HG03060 (cell line): ENCODE measurements at regions not wholly inside any gene's neighbourhood (a gene's known extent, or its start where the extent isn't known, plus 50 kb on each side); places are given as distances from the start of the nearest gene placed in this dataset.
"Not testable (repeated sequence)": the region's sequence is repeated elsewhere in the genome, so short reads cannot be mapped to it uniquely, and the experiment has no call there.

Experiments used
- ATAC-seq: cut with Tn5 transposase; IDR thresholded peaks from one replicate; pipeline ENCODE4 v1.9.1; 2021; ENCODE audit warnings: low read depth, moderate number of reproducible peaks; ENCODE audit not compliant: unreplicated experiment

DNA sequence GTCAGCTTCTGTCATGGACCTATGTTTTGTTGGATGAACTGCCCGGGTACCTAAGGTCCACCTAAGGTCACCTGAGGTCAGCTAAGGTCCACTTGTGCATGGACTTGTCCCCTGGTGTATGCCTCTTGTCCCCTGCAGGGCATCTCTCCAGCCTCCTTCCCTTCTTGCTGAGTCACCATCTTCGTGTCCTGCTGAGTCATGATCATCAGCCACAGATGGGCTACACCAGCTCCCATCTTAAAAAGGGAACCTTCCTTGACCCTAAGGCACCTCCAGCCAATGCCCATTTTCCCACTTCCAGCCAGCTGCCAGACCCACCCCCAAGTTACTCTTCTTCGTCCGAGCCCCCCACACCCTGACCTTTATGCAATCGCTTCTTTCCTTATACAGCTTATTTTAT lies 544.9 kb downstream of the TBC1D22A start:
- no peak for ATAC-seq

DNA sequence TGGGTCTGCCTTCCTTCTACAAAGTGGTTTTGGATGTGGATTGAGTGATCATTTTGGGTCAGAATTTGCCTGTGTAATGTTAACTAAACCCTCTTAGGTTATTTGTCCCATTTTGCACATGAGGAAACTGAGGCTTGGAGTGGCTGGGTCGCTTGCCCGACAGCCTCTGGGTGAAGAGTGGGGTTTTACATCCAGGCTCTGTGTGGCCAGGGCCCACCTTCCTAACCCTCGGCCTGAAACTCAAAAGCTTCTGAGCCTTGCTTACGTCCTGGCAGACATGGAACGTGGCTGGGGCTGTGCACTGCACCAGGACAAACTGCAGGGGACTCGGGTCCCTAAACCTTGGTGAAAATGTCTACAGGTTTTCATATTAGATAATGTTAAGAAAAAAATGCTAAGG lies 542.4 kb downstream of the TBC1D22A start:
- no peak for ATAC-seq

DNA sequence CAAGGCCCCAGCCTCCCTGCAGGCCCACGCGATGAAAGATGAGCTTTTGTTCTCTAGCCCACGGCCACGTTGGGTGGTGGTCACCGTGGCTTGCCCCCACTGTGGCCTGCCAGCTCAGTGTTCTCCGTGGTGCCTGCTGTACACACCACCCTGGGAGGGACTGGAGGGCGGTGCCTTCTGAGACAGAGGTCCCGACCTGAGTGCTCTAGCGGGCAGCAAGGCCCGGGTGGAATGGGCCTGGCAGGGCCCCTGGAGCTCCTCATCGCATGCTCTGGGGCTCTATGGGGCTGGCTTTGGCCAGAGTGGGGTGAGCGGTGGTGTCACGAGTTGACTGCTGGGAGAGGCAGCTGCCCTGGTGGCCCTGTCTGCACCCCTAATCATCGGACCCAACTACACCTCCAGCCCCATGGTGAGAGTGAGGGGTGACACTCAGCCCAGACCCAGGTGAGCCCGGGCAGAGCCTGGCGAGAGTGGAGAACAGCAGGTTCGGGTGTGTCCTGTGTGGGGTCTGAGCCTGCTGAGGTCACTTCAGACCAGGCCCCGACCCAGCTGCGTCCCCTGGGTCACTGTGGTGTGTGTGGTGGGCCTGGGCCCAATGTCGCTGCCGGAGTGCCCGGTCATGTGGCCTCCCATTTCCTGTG lies 541.9 kb downstream of the TBC1D22A start:
- ATAC-seq = no peak

DNA sequence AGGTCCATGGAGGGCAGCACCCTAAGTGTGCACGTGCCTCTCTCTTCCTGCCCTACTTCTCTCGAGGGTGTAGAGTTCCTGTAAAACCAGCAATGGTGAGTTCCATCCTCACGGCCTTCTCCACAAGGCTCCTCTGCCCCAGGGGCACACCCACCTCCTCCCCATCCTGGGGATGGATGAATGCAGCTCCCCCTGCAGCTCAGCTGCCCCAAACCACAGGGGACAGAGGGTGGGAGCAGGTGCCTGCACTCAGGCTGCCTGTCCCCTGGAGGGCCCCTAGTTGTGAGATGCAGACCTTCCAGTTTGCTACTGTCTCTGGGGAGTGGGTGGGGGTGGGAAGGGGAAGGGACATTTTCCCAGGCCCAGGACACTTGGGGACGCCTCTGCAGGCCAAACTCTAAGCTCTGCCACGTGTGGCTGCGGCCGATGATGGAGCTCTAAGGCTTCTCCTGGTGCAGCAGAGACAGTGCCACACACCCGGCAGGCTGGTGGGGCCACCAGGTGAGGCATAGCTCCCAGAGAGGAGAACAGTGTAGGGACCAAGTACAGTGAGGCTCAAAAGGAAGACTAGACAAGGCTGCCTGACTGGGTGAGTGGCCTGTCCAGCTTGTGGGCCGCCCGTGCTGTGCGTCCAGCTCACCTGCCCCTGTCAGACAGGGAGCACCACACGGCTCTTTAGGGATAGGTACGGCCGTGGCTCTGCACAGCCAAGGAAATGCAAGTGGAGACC lies 540.9 kb downstream of the TBC1D22A start:
- ATAC-seq = no peak

DNA sequence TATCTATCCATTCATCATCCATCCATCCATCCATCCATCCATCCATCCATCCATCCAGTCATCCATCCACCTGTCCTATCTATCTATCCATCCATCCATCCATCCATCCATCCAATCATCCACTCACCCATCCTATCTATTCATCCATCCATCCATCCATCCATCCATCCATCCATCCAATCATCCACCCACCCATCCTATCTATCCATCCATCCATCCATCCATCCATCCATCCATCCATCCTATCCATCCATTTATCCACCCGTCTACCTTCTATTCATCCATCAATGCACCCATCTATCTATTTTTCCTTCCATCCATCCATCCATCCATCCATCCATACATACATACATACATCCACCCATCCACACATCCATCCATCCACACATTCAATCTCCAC lies 540.1 kb downstream of the TBC1D22A start:
- ATAC-seq = not testable (repeated sequence)

DNA sequence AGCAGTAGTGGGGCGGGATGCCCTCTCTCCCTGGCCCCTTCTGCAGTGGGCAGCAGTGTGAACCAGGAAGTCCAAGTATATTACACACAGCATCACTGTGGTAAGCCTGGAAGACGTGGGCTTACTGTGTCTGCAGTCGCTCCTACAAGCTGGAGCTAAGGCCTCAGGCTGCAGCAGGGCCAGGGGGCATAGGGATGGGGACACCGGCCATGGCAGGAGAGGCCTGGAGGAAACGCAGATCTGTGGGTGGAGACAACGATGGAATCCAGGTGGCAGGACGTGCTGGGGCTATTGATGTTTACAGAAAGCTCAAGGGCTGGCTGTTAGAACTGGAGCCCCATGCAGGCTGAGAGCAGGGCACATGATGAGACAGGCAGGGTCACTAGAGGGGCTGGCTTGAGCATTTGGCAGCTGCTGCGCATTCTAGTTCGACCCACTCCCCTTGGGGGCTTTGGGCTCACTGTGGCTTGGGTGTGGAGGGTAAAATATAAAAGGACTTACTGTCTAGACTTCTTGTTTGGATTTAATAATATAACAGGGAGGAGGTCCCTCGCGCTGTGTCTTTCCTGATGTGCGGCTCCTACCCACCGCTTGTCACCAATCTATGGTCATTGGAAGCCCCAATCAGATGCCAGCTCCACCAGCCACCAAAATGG lies 539.5 kb downstream of the TBC1D22A start:
- no peak for ATAC-seq

DNA sequence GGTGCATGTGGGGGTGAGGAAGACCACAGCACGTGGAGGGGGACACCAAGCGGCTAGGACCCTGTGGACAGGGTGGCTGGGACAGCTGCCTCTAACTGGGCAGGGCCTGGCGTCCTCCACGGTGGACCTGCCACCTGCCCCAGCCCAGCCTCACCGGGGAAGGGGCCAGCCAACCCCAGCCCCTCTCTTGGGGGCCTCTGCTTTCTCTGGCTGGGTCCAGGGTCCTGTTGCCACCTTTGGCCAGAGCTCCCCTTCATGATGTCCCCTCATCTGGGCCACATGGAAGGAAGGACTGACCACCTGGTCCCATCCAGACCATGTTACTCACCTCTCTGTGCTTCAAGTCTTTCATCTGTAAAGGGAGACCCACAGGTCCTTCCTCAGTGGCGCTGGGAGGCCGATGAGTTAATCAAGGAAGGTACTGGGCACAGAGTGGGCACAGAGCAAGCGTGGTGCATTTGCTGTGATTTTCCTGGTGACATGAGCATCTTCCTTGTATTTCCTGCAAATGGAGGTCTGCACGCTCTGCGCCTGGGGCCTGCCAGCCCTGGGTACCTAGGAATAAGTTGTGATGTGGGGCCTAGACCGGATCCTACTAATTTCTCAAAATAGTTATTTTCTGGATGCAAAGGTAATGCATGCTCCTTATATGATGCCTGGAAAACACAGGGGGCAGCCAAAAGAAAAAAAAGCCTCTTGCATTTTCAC lies 538.4 kb downstream of the TBC1D22A start:
- no peak for ATAC-seq

DNA sequence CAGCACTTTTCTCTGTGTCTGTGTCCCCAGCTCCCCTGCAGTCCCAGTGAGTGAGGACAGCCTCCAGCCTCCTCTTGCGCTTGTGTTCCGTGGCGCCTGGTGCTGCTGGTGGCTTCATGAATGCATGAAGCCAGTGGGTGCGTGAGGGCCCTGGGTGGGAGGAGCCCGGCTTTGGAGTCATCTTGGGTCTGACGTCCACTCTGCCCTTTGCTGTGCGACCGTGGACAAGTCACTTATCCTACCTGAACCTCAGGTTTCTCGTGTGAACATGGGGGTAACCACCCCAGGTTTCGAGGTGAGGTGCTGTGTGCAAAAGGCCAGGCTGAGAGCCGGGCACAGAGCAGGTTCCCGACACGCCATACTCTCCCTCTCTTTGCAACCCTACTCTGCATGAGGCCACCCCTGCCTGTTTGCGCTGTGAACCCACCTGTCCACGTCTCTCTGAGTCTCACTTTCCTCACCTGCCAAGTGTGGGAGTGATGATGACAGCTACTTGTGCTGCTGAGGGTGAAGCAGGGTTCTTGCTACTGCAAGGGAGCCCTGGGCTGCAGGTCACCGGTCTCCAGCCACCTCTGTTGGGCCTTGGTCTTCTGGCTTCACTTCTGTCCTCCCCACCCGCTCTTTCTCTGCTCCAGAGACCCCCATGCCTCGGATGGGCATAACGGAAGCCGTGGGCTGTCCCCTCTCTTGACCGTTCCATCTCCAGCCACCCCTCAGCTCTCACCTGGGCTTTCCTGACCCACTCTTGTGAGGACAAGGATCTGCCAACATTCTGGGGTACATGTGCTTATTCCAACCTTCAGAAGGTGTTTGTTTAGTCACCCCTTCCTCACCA lies 537.6 kb downstream of the TBC1D22A start:
- ATAC-seq = no peak

DNA sequence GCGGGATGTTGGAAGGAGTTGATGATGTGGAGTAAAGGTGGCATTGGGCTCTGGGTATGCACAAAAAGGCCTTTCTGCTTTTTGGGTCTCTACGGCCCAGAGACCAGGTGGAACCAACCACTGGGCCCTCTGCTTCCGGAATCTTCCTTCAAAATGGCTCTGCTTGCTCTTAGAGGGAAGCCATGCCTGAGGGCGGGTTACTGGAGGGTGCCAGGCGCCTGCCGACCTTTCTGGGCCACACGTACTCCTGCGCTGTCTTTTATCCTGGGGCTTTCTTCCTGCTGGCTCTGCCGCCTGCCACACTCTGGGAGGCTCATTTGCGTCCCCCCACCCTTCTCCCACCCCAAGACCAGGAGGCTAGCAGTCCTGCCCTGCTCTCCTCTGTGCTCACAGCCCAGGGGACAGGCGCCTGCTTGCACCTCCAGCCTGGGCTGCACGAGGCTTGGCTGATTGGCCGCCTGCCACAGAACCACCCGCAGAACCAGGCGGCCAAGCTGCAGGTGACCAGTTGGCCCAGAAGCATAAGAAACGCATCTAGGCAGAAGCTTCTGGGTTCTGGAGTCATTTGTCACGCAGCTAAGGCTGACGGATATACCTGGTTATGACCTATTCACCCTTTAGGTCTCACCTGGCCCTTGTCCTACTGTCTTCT lies 536.9 kb downstream of the TBC1D22A start:
- ATAC-seq = no peak

DNA sequence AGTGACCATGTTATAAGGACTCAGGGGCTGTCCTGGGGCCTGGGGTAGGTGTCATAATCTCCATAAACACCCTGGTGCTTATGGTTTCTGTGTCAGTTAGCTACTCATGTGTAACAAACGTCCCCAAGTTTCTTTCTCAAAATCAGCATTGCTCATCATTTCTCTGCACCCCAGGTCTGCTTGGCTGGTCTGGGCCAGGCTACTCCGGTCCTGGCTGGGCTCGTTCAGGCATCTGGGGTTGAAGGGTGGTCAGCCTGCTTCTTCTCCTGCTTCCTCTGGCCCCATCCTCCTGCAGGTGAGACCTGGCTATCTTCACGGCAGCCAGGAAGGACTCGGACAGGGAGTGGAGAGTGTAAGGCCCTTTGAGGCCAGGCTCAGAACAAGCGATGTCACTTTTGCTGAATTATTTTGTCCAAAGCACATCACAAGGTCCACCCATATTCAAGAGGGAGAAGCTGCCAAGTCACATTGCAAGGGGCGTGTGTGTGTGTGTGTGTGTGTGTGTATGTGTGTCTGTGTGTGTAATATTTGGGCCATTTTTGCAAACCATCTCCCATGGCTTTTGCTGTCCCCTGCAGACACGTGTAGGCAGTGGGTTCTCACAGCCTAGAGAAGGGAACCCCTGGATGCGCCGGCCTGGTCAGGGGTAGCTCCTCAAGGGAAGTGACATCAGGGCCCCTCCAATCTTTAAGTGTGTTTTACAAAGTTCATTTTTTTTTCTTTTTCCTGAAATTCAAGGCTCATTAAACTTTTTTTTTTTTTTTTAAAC lies 535.8 kb downstream of the TBC1D22A start:
- no peak for ATAC-seq

DNA sequence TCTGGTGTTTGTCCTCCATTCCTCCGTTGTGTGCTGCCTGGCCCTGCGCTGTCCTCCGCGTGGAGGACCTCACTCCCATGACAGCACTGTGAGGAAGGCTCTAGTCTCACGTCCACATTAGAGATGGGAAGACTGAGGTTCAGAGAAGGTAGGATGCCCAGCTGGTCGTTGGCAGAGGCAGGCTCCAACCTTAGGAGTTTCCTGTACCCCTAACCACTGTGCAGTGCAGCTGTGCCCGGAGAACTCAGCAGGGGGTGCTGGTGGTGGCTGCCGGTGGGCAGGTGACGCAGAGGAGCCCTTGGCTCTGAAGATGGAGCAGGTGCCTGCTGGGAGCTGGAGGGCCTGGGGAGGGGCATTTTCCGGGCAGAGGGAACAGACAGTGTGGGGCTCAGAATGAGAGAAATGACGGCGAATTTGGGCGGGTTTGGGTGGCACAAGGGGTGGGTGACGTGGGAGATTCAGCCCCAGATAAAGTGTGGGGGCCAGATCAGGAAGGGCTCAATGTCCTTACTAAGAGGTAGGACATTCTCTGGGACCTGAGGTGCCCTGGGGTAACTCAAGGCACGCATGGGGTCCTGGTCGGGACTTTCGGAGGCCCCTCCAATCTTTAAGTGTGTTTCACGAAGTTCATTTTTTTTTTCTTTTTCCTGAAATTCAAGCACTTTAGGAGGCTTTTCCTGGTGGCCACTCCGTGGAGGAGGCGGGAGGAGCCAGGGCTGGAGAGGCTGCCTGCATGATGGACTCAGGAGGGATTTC lies 535.0 kb downstream of the TBC1D22A start:
- ATAC-seq = no peak

DNA sequence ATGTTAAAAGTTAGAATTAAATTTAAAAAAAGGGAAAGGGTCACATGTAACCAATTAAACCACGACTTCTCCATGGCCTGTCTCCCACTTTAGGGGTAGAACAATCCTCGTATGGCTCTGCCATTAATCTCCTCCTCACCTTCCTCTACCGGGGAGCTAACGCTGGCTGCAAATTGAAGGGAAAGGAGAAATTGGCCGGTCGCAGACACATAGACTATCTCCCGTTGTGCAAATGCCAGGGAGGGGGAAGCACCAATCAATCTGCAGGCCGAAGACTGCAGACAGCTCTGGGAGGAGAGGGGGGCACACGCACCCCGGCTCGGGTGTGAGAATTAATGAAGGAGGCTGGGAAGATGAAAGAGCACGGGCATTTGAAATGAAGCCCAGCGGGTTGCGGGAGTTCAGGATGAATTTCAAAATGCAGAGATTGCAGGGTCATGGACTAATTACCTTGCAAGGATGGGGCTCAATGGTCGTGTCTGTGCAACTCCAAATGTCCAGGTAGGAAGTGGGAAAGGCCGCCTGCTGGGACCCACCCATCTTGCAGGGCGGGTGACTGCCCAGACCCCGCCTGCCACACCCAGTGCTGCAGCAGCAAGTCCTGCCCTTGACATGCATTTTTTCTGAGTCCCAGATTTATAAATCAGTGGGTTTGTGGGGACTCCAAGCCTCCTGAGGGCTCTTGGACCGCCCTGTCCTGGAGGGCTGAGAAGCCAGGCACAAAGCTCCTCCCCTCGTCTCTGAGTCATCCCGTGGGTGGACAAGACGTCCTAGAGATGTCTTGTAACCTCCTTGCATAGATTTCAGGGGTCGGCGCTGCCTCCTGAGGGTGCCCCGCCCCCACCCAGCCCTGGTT lies 534.2 kb downstream of the TBC1D22A start:
- no peak for ATAC-seq

DNA sequence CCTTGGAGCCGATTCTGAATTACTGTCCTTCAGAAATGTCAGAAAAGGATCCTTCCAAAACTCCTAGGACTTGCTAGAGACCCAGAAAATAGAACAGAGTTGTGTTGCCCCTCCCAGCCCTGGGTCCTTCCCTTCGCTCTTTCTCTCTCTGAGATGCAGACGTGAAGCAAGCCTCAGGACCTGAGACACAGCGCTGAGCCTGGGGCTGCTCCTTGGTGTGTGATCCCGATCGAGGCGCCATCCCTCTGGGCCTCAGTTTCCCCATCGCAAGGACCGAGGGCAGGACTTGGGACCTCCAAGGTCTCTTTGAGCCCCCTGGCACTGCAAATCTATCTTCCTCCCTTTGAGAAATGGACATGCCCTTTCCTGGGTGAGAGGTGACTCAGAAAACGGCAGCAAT lies 533.5 kb downstream of the TBC1D22A start:
- no peak for ATAC-seq

DNA sequence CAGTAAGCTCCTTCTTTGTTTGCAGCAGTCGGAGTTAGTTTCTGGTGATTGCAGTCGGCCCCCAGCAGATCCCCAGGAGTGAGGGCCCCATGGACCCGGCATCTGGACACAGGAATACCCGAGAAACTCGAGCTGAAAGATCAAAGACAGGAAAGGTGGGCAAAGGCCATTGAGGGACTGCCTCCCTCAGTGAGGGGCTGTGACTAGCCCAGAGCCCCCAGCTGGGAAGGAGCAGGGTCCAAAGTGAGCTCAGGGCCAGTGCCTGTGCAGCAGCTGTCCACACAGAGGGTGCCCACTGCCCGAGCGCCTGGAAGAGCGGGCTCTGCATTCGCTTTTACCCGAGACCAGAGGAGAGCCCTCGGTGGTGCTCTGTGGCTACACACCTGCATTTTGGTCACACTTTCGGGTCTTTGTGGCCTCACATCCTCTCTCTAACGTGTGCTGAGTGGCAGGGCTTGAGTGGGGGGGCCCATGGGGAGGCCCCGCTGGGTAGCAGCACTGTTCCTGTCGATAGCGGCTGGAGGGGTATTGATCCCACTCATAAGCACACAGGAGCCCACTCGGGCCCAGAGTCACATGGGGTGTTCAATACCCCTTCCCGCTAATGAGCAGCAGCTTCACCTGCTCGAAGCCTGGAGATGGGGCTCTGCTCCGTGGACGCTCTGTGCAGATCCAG lies 532.9 kb downstream of the TBC1D22A start:
- ATAC-seq = no peak

DNA sequence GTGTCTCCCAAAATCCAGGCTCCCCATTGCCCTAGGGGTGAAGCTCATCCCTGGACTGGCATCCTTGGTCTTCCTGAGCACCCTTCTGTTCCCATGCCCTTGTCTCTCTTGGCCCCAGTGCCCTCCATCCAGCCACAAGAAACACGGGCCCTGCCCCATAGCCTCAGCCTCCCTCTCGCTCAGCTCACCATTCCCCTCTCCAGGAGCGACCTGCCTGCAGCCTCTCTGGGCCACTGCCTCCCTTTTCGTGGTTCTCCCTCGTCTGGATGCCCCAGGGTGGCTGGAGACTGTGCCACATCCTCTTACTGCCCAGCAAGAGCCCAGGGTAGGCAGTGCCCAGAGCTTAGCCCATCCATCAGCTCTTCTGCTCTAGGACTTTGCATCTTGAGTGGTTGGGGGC lies 532.1 kb downstream of the TBC1D22A start:
- no peak for ATAC-seq

DNA sequence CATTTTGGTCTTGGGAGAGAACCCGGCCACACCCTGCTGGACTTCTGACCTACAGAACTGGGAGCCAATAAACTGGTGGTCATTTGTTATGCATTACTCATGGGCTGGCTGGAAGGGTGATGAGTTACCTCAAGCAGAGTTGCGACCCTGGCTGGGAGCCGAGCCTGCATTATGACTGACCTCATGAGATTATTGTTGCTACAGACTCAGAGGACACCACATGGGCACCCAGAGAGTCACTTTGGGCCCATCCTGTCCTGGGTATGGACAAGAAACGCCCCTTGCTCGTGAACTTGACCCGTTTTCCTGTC lies 531.7 kb downstream of the TBC1D22A start:
- ATAC-seq = no peak
